Upper lobe of right lung (tissue), 1 donor: ENCODE measurements at regions not wholly inside any gene's neighbourhood (a gene's known extent, or its start where the extent isn't known, plus 50 kb on each side); places are given as distances from the start of the nearest gene placed in this dataset.

ENCODE experiments used
- ATAC-seq: fragments of 200-7000 bp; cut with Tn5 transposase; one replicate; pipeline ENCODE4 v1.9.1; 2020; ENCODE audit warnings: mild to moderate bottlenecking, moderate library complexity
- DNase-seq: peaks from one replicate; pipeline ENCODE4 v3.0.0-alpha.2; 2020
- H3K27ac ChIP-seq: fragments of 200-600 bp; one replicate; pipeline ENCODE4 v1.8.0; 2022
- H3K27me3 ChIP-seq: fragments of 200-600 bp; one replicate; pipeline ENCODE4 v1.8.0; 2022; ENCODE audit warnings: mild to moderate bottlenecking
- H3K36me3 ChIP-seq: fragments of 200-600 bp; one replicate; pipeline ENCODE4 v1.8.0; 2022
- H3K4me1 ChIP-seq: fragments of 200-600 bp; one replicate; pipeline ENCODE4 v1.8.0; 2022
- H3K4me3 ChIP-seq: fragments of 200-600 bp; one replicate; pipeline ENCODE4 v1.8.0; 2022; ENCODE audit warnings: mild to moderate bottlenecking
- H3K9me3 ChIP-seq: fragments of 200-600 bp; one replicate; pipeline ENCODE4 v1.8.0; 2022
- intact Hi-C: fragments of 100-400 bp; cut with DNase I; formaldehyde crosslinking; loops from one replicate; pipeline ENCODE4 v1.11.0; 2022
- TF ChIP-seq, protein P1 (sequence below): fragments of 200-600 bp; IDR thresholded peaks from one replicate; pipeline ENCODE4 v1.8.0; 2022; ENCODE audit warnings: antibody characterized with exemption
- donor health status: DM: no; HTN: yes; CAD: no; lungs with severe emphysema.

DNA sequence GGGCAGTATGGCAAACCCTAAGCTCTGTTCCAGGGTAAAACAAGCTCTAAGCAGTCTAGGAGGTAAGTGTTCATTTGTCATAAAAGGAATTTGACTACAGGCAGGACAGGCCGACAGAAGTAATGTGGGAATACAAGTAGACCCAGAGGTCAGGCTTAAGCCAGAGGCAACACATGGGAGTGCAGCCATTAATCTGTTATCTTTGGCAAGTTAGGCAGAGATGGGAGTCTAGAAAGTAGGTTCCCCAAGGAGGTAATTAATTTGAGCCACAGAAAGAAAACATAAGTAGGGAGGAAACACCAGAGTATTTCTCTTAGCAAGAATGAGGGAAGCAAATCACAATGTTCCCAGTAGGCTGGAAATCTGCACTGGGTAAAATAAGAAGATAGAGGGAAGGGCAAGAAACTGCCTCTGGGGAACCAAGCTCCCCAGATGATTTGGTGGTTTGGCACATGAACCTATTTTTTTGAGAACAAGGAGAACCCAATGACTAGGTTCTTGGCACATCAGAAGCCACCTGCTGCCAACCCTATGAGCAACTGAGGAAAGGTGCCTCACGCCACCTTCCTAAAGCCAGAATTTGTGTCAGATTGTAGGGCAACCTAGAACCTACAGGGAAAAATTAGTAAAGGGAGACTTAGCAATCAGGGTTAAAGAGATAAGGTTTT, 636.4 kb upstream of the PLXNA2 start:
- intact Hi-C loops, result no loop called here
- Histone ChIP-seq H3K9me3 (no peaks in the 10 kb centered on the region), H3K4me3 (no peak overlapping the region), H3K4me1 (peaks cover 4% of the 10 kb centered on the region), H3K27ac (no peak overlapping the region), H3K36me3 (no peaks in the 10 kb centered on the region), H3K27me3 (no peaks in the 10 kb centered on the region)
- TF ChIP-seq, protein P1, sequence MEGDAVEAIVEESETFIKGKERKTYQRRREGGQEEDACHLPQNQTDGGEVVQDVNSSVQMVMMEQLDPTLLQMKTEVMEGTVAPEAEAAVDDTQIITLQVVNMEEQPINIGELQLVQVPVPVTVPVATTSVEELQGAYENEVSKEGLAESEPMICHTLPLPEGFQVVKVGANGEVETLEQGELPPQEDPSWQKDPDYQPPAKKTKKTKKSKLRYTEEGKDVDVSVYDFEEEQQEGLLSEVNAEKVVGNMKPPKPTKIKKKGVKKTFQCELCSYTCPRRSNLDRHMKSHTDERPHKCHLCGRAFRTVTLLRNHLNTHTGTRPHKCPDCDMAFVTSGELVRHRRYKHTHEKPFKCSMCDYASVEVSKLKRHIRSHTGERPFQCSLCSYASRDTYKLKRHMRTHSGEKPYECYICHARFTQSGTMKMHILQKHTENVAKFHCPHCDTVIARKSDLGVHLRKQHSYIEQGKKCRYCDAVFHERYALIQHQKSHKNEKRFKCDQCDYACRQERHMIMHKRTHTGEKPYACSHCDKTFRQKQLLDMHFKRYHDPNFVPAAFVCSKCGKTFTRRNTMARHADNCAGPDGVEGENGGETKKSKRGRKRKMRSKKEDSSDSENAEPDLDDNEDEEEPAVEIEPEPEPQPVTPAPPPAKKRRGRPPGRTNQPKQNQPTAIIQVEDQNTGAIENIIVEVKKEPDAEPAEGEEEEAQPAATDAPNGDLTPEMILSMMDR, result no peak
- no peak for ATAC-seq
- DNase-seq, result no peak

DNA sequence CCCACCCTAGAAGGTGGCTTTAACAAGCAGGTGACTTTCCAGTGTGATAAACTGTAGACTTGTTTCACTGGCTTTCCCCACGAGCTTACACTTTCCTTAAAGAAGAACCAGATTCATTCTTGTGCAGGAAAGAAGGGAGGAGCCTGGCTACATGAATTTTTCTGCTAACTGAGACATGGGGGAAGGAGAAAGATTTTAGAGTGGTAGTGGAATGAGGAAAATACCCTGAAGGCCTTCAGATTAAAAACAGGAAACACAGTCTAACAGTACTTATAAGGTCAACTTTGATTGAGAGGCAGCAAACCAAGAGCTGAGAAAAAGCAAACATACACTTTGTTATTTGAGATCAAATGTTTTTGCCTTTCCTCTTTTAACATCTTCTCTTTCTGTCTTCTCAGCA, 640.9 kb upstream of the PLXNA2 start:
- ATAC-seq, result no peak
- H3K4me1 ChIP-seq, result peaks cover 4% of the 10 kb centered on the region

DNA sequence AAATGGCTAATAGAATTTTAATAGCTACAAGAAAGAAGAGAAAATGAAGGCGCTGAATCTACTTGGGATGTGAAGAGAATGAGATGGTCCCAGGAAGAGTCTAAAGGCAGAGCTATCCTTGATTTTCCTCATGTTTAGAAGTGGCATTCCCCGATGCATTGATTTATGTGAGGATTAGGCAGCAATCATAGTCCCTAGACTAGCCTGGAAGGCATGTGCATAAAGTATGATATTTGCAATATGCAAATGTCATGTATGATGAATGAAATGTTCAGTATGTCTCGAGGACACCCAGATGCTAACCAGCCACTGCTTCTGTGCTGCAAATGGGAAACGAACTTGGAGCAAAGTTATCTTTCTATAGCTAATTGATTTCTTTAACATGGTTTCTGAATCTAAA, 641.5 kb upstream of the PLXNA2 start:
- TF ChIP-seq, protein P1, result no peak
- ATAC-seq, result no peak
- H3K27me3 ChIP-seq, result no peaks in the 10 kb centered on the region
- no peak for DNase-seq
- peaks cover 4% of the 10 kb centered on the region for H3K4me1 ChIP-seq
- no peaks in the 10 kb centered on the region for H3K36me3 ChIP-seq
- intact Hi-C loops, result no loop called here
- no peak overlapping the region for H3K4me3 ChIP-seq
- H3K27ac ChIP-seq, result no peak overlapping the region
- no peaks in the 10 kb centered on the region for H3K9me3 ChIP-seq

More for the DNA sequence above, 640.9 kb upstream of the PLXNA2 start:
- Histone ChIP-seq H3K27ac (no peak overlapping the region), H3K27me3 (no peaks in the 10 kb centered on the region), H3K9me3 (no peaks in the 10 kb centered on the region), H3K4me3 (no peak overlapping the region), H3K36me3 (no peaks in the 10 kb centered on the region)
- TF ChIP-seq, protein P1, result no peak
- intact Hi-C loops, result no loop called here
- no peak for DNase-seq

DNA sequence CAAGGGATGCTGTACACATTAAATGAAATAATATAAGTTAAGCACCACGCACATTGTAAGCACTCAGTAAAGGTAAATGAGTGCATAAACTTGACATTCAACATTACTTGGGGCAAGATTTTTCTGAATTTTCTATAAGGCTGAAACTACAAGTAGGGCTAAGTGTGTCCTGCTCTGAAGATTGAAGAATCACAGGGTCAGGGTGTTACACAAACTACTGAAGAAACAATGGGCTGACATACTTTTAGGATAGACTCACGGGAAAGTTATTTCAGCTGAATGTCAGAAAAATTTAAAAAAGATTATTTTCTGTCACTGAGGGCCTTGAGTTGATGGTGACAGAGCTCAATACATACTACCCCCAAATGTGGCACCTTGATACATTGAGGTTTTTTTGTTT, 644.2 kb upstream of the PLXNA2 start:
- DNase-seq (no peak), ATAC-seq (no peak)
- TF ChIP-seq, protein P1, result no peak
- H3K4me1 ChIP-seq, result peaks cover 4% of the 10 kb centered on the region
- no peak overlapping the region for H3K4me3 ChIP-seq
- no peaks in the 10 kb centered on the region for H3K9me3 ChIP-seq
- no peaks in the 10 kb centered on the region for H3K36me3 ChIP-seq
- intact Hi-C loops, result no loop called here
- H3K27ac ChIP-seq, result no peak overlapping the region
- no peaks in the 10 kb centered on the region for H3K27me3 ChIP-seq

DNA sequence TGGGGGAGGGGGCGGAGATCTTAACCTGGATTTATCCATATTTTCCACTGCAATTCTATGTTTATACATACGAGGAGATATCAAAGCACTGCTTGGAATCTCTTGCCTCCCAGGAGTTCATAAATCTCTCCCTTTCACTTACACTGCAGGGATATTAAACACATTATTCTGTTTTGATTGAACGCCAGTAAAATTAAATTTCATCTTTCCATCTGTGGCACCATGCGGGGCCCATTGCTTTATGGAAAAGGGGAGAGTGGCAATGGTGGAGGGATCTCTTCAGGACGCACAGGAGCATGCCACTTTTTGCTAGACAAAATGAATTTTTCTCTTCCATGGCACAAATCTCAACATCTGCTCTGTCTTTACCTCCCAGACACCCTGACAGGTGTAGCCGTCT, 648.0 kb upstream of the PLXNA2 start:
- DNase-seq, result no peak
- TF ChIP-seq, protein P1, result no peak

DNA sequence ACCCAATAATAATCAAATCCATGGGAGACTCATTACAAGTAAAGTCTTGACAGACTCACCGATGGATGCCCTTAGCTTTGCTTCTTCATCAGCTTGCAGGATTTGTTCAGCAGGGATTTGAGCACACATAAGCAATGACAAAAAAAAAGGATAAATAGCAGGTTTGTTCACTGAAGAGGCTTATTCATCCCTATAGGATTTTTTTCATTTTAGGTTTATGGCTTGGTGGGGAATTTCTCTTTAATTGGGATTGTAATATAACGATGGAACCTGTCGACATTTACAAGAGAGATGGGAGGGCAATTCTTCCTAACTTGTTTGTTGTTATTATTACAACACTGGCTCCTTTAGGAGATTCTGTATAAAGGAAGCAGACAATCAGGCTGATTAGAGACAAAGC, 649.1 kb upstream of the PLXNA2 start:
- intact Hi-C loops, result no loop called here
- Histone ChIP-seq H3K4me3 (no peak overlapping the region), H3K27ac (no peak overlapping the region), H3K9me3 (no peaks in the 10 kb centered on the region), H3K4me1 (no peaks in the 10 kb centered on the region), H3K36me3 (no peaks in the 10 kb centered on the region), H3K27me3 (no peaks in the 10 kb centered on the region)
- DNase-seq (no peak), ATAC-seq (no peak)
- TF ChIP-seq, protein P1, result no peak

More for the DNA sequence above, 648.0 kb upstream of the PLXNA2 start:
- no peak for ATAC-seq
- H3K27ac ChIP-seq, result no peak overlapping the region
- H3K36me3 ChIP-seq, result no peaks in the 10 kb centered on the region
- intact Hi-C loops, result no loop called here
- no peaks in the 10 kb centered on the region for H3K27me3 ChIP-seq
- H3K4me3 ChIP-seq, result no peak overlapping the region
- H3K4me1 ChIP-seq, result no peaks in the 10 kb centered on the region
- H3K9me3 ChIP-seq, result no peaks in the 10 kb centered on the region
